ENCODE measurements at regions not wholly inside any gene's neighbourhood (a gene's known extent, or its start where the extent isn't known, plus 50 kb on each side); places are given as distances from the start of the nearest gene placed in this dataset.

GRCh38 chr5:57862471-57862911, 379.9 kb upstream of the ACTBL2 start:
- DNase-seq = no peak

GRCh38 chr5:57859626-57860025, 377.0 kb upstream of the ACTBL2 start:
- DNase-seq = no peak

- DNase-seq = no peak
Measured at GRCh38 chr5:57858905-57859304, 376.3 kb upstream of the ACTBL2 start.

- DNase-seq = no peak
Measured at GRCh38 chr5:57857696-57858095, 375.1 kb upstream of the ACTBL2 start.

- no peak for DNase-seq
Measured at GRCh38 chr5:57855831-57856230, 373.2 kb upstream of the ACTBL2 start.

- DNase-seq = no peak
Measured at GRCh38 chr5:57853929-57854697, 371.5 kb upstream of the ACTBL2 start.

- no peak for DNase-seq
Measured at GRCh38 chr5:57850109-57850508, 367.5 kb upstream of the ACTBL2 start.

- no peak for DNase-seq
Measured at GRCh38 chr5:57845025-57845424, 362.4 kb upstream of the ACTBL2 start.

GRCh38 chr5:57844410-57844809, 361.8 kb upstream of the ACTBL2 start:
- peak in 1 of 2 experiments; percentile 8 for DNase-seq

GRCh38 chr5:57843059-57843367, 360.4 kb upstream of the ACTBL2 start:
- no peak for DNase-seq

GRCh38 chr5:57842364-57843058, 359.9 kb upstream of the ACTBL2 start:
- no peak for DNase-seq

GRCh38 chr5:57841676-57842363, 359.2 kb upstream of the ACTBL2 start:
- DNase-seq = no peak

GRCh38 chr5:57839437-57840079, 356.9 kb upstream of the ACTBL2 start:
- DNase-seq = no peak

- no peak for DNase-seq
Measured at GRCh38 chr5:57839025-57839424, 356.4 kb upstream of the ACTBL2 start.

- DNase-seq = no peak
Measured at GRCh38 chr5:57836921-57837320, 354.3 kb upstream of the ACTBL2 start.

GRCh38 chr5:57836331-57836730, 353.7 kb upstream of the ACTBL2 start:
- DNase-seq = no peak

- DNase-seq = peak in 1 of 2 experiments; percentile 26
Measured at GRCh38 chr5:57834829-57835608, 352.4 kb upstream of the ACTBL2 start.

- DNase-seq = no peak
Measured at GRCh38 chr5:57833489-57833888, 350.9 kb upstream of the ACTBL2 start.

GRCh38 chr5:57832875-57833274, 350.3 kb upstream of the ACTBL2 start:
- DNase-seq = no peak

GRCh38 chr5:57831932-57832331, 349.3 kb upstream of the ACTBL2 start:
- DNase-seq = no peak

GRCh38 chr5:57831090-57831489, 348.5 kb upstream of the ACTBL2 start:
- no peak for DNase-seq

- no peak for DNase-seq
Measured at GRCh38 chr5:57828221-57828620, 345.6 kb upstream of the ACTBL2 start.

Data from NCI-H2081 (cell line).